ENCODE measurements at regions not wholly inside any gene's neighbourhood (a gene's known extent, or its start where the extent isn't known, plus 50 kb on each side); places are given as distances from the start of the nearest gene placed in this dataset.

DNA sequence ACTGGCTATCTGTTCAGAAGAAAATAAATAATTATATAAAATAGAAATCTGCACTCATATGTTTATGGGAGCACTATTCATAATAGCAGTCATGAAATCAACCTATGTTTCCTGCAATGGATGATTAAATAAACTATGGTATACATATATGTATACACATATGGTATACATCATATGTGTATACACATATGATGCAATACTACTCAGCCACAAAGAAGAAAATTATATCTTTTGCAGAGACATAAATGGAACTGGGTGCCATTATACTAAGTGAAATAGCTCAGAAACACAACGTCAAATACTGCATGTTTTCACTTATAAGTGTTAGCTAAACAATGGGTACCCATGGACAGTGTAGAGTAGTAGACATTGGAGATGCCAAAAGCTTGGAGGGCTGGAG is 381.2 kb upstream of the LRFN5 start:
- TF ChIP-seq EZH2phosphoT487 (IDR thresholded peaks at IDR 0.05; ENCODE audit: unreplicated experiment) (no peak), CTCF (conservative IDR thresholded peaks at IDR 0.05; ENCODE audit: low read depth in 2 of 2) (no peak), CREB1 (CRISPR knock-in tag; IDR thresholded peaks at IDR 0.05; ENCODE audit: low read depth) (no peak), POLR2AphosphoS5 (IDR thresholded peaks at IDR 0.05; ENCODE audit: low read depth) (no peak), EZH2 (IDR thresholded peaks at IDR 0.05; ENCODE audit: low read depth, unreplicated experiment) (no peak)
- TF ChIP-seq, protein P1, sequence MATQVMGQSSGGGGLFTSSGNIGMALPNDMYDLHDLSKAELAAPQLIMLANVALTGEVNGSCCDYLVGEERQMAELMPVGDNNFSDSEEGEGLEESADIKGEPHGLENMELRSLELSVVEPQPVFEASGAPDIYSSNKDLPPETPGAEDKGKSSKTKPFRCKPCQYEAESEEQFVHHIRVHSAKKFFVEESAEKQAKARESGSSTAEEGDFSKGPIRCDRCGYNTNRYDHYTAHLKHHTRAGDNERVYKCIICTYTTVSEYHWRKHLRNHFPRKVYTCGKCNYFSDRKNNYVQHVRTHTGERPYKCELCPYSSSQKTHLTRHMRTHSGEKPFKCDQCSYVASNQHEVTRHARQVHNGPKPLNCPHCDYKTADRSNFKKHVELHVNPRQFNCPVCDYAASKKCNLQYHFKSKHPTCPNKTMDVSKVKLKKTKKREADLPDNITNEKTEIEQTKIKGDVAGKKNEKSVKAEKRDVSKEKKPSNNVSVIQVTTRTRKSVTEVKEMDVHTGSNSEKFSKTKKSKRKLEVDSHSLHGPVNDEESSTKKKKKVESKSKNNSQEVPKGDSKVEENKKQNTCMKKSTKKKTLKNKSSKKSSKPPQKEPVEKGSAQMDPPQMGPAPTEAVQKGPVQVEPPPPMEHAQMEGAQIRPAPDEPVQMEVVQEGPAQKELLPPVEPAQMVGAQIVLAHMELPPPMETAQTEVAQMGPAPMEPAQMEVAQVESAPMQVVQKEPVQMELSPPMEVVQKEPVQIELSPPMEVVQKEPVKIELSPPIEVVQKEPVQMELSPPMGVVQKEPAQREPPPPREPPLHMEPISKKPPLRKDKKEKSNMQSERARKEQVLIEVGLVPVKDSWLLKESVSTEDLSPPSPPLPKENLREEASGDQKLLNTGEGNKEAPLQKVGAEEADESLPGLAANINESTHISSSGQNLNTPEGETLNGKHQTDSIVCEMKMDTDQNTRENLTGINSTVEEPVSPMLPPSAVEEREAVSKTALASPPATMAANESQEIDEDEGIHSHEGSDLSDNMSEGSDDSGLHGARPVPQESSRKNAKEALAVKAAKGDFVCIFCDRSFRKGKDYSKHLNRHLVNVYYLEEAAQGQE (IDR thresholded peaks at IDR 0.05; ENCODE audit: unreplicated experiment): no peak

Measured in GM23338 (cell line).